ENCODE measurements at regions not wholly inside any gene's neighbourhood (a gene's known extent, or its start where the extent isn't known, plus 50 kb on each side); places are given as distances from the start of the nearest gene placed in this dataset.
"Not testable (repeated sequence)": the region's sequence is repeated elsewhere in the genome, so short reads cannot be mapped to it uniquely, and the experiment has no call there.

DNA sequence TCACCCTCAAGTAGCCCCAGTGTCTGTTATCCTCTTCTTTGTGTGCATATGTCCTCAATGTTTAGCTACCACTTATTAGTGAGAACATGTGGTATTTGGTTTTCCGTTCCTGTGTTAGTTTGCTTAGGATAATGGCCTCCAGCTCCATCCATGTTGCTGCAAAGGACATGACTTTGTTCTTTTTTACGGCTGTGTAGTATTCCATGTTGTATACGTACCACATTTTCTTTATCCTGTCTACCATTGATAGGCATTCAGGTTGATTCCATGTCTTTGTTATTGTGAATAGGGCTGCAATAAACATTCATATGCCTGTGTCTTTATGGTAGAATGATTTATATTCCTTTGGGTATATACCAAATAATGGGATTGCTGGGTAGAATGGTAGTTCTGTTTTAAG lies 219.1 kb downstream of the CDCA7 start:
- TF ChIP-seq, protein P1, sequence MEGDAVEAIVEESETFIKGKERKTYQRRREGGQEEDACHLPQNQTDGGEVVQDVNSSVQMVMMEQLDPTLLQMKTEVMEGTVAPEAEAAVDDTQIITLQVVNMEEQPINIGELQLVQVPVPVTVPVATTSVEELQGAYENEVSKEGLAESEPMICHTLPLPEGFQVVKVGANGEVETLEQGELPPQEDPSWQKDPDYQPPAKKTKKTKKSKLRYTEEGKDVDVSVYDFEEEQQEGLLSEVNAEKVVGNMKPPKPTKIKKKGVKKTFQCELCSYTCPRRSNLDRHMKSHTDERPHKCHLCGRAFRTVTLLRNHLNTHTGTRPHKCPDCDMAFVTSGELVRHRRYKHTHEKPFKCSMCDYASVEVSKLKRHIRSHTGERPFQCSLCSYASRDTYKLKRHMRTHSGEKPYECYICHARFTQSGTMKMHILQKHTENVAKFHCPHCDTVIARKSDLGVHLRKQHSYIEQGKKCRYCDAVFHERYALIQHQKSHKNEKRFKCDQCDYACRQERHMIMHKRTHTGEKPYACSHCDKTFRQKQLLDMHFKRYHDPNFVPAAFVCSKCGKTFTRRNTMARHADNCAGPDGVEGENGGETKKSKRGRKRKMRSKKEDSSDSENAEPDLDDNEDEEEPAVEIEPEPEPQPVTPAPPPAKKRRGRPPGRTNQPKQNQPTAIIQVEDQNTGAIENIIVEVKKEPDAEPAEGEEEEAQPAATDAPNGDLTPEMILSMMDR (IDR thresholded peaks at IDR 0.05) = not testable (repeated sequence)
- TF ChIP-seq POLR2A (IDR thresholded peaks at IDR 0.05); POLR2AphosphoS5 (IDR thresholded peaks at IDR 0.05; ENCODE audit: insufficient read depth in 1 of 2, low read depth in 1 of 2): not testable (repeated sequence)

All from vagina (tissue), 2 donors.